Neural progenitor cell (in vitro differentiated cells): ENCODE measurements at regions not wholly inside any gene's neighbourhood (a gene's known extent, or its start where the extent isn't known, plus 50 kb on each side); places are given as distances from the start of the nearest gene placed in this dataset.

Experiments
- DNase-seq: peaks from one replicate; pipeline ENCODE4 v3.0.0-alpha.2; 2016; ENCODE audit warnings: low spot score
- H2AFZ ChIP-seq: fragments of 200-600 bp; sonication (generic); replicated peaks from 2 replicates; pipeline ENCODE4 v1.6.1; 2016; ENCODE audit warnings: antibody characterized with exemption
- H3F3A ChIP-seq: fragments of 200-600 bp; sonication (generic); 2 replicates; pipeline ENCODE4 v1.6.1; 2016; ENCODE audit warnings: antibody characterized with exemption, low read depth
- H3K27ac ChIP-seq: fragments of 200-600 bp; sonication (generic); 2 replicates; pipeline ENCODE4 v1.5.1; 2016; ENCODE audit warnings: mild to moderate bottlenecking
- H3K27me3 ChIP-seq: fragments of 200-600 bp; sonication (generic); 2 replicates; pipeline ENCODE4 v1.6.1; 2016; ENCODE audit warnings: mild to moderate bottlenecking, moderate library complexity
- H3K36me3 ChIP-seq: fragments of 200-600 bp; sonication (generic); 2 replicates; pipeline ENCODE4 v1.5.1; 2016
- H3K4me1 ChIP-seq: fragments of 200-600 bp; sonication (generic); 2 replicates; pipeline ENCODE4 v1.6.1; 2016; ENCODE audit warnings: mixed run types
- H3K4me2 ChIP-seq: fragments of 200-600 bp; sonication (generic); 2 replicates; pipeline ENCODE4 v1.6.1; 2016
- H3K4me3 ChIP-seq: fragments of 200-600 bp; sonication (generic); 2 replicates; pipeline ENCODE4 v1.5.1; 2016
- H3K79me2 ChIP-seq: fragments of 200-600 bp; sonication (generic); 2 replicates; pipeline ENCODE4 v1.6.1; 2016; ENCODE audit warnings: low read depth
- H3K9ac ChIP-seq: fragments of 200-600 bp; sonication (generic); 2 replicates; pipeline ENCODE4 v1.6.1; 2016
- H3K9me3 ChIP-seq: fragments of 200-600 bp; sonication (generic); 2 replicates; pipeline ENCODE4 v1.5.1; 2016; ENCODE audit warnings: low read depth
- H4K20me1 ChIP-seq: fragments of 200-600 bp; sonication (generic); 2 replicates; pipeline ENCODE4 v1.6.1; 2016; ENCODE audit warnings: low read depth
- H3K27ac Mint-ChIP-seq: 3 replicates; pipeline ENCODE4 v1.8.0; 2021; ENCODE audit warnings: mixed read lengths
- H3K27me3 Mint-ChIP-seq: 2 replicates; pipeline ENCODE4 v1.8.0; 2022; ENCODE audit warnings: low read depth, mild to moderate bottlenecking, inconsistent platforms, moderate library complexity, mixed read lengths; ENCODE audit not compliant: insufficient read depth
- H3K36me3 Mint-ChIP-seq: 3 replicates; pipeline ENCODE4 v1.8.0; 2021; ENCODE audit warnings: mixed read lengths
- H3K4me1 Mint-ChIP-seq: 3 replicates; pipeline ENCODE4 v1.8.0; 2021; ENCODE audit warnings: mixed read lengths
- H3K4me3 Mint-ChIP-seq: 3 replicates; pipeline ENCODE4 v1.8.0; 2021; ENCODE audit warnings: mild to moderate bottlenecking, moderate library complexity, mixed read lengths
- H3K9me3 Mint-ChIP-seq: 3 replicates; pipeline ENCODE4 v1.8.0; 2020; ENCODE audit warnings: mixed read lengths
- EZH2 ChIP-seq: fragments of 200-600 bp; sonication (generic); IDR thresholded peaks from 2 replicates; pipeline ENCODE4 v1.6.1; 2017; ENCODE audit warnings: antibody characterized with exemption, mild to moderate bottlenecking, moderate library complexity
- EZH2phosphoT487 ChIP-seq: fragments of 200-600 bp; sonication (generic); IDR thresholded peaks from 2 replicates; pipeline ENCODE4 v1.6.1; 2017; ENCODE audit warnings: antibody characterized with exemption
- TF ChIP-seq, protein P1 (sequence below): fragments of 200-600 bp; sonication (generic); IDR thresholded peaks from 2 replicates; pipeline ENCODE4 v1.5.1; 2017; ENCODE audit warnings: antibody characterized with exemption, mild to moderate bottlenecking

GRCh38 chr1:216881695-216882094, 158.5 kb upstream of the ESRRG start:
- no peak for TF ChIP-seq EZH2
- TF ChIP-seq EZH2phosphoT487: no peak
- TF ChIP-seq, protein P1, sequence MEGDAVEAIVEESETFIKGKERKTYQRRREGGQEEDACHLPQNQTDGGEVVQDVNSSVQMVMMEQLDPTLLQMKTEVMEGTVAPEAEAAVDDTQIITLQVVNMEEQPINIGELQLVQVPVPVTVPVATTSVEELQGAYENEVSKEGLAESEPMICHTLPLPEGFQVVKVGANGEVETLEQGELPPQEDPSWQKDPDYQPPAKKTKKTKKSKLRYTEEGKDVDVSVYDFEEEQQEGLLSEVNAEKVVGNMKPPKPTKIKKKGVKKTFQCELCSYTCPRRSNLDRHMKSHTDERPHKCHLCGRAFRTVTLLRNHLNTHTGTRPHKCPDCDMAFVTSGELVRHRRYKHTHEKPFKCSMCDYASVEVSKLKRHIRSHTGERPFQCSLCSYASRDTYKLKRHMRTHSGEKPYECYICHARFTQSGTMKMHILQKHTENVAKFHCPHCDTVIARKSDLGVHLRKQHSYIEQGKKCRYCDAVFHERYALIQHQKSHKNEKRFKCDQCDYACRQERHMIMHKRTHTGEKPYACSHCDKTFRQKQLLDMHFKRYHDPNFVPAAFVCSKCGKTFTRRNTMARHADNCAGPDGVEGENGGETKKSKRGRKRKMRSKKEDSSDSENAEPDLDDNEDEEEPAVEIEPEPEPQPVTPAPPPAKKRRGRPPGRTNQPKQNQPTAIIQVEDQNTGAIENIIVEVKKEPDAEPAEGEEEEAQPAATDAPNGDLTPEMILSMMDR: no peak
- no peaks in the 10 kb centered on the region for H3K4me1 ChIP-seq
- Mint-ChIP-seq H3K4me1 (peaks cover 3% of the 10 kb centered on the region), H3K27ac (no peak overlapping the region), H3K4me3 (no peak overlapping the region), H3K9me3 (no peaks in the 10 kb centered on the region), H3K36me3 (no peaks in the 10 kb centered on the region), H3K27me3 (no peaks in the 10 kb centered on the region)
- no peaks in the 10 kb centered on the region for H3K9me3 ChIP-seq
- no peak overlapping the region for H2AFZ ChIP-seq
- H3K27me3 ChIP-seq: no peaks in the 10 kb centered on the region
- H3K79me2 ChIP-seq: no peaks in the 10 kb centered on the region
- H3F3A ChIP-seq: no peaks in the 10 kb centered on the region
- no peaks in the 10 kb centered on the region for H4K20me1 ChIP-seq
- H3K9ac ChIP-seq: no peak overlapping the region
- H3K4me3 ChIP-seq: no peak overlapping the region
- H3K27ac ChIP-seq: no peak overlapping the region
- no peak for DNase-seq
- no peak overlapping the region for H3K4me2 ChIP-seq
- H3K36me3 ChIP-seq: no peaks in the 10 kb centered on the region

- TF ChIP-seq EZH2phosphoT487 (no peak), EZH2 (no peak)
- TF ChIP-seq, protein P1: no peak
- Mint-ChIP-seq H3K27me3 (peaks cover 2% of the 10 kb centered on the region), H3K36me3 (no peaks in the 10 kb centered on the region), H3K4me3 (no peak overlapping the region), H3K4me1 (no peaks in the 10 kb centered on the region), H3K27ac (no peak overlapping the region), H3K9me3 (no peaks in the 10 kb centered on the region)
- Histone ChIP-seq H4K20me1 (no peaks in the 10 kb centered on the region), H3K27me3 (no peaks in the 10 kb centered on the region), H3K4me2 (no peak overlapping the region), H3K9ac (no peak overlapping the region), H3F3A (no peaks in the 10 kb centered on the region), H3K4me1 (no peaks in the 10 kb centered on the region), H3K9me3 (no peaks in the 10 kb centered on the region), H2AFZ (no peak overlapping the region), H3K79me2 (no peaks in the 10 kb centered on the region), H3K36me3 (no peaks in the 10 kb centered on the region), H3K4me3 (no peak overlapping the region), H3K27ac (no peak overlapping the region)
- no peak for DNase-seq
These were observed 143.5 kb upstream of the ESRRG start for GRCh38 chr1:216866714-216867113.

- TF ChIP-seq EZH2phosphoT487 (no peak), EZH2 (no peak)
- TF ChIP-seq, protein P1: no peak
- Histone ChIP-seq H3K36me3 (no peaks in the 10 kb centered on the region), H2AFZ (no peak overlapping the region), H3K27ac (no peak overlapping the region), H4K20me1 (no peaks in the 10 kb centered on the region), H3K4me3 (no peak overlapping the region), H3K27me3 (no peaks in the 10 kb centered on the region), H3K9ac (no peak overlapping the region), H3K4me1 (peaks cover 14% of the 10 kb centered on the region), H3K4me2 (no peak overlapping the region), H3K79me2 (no peaks in the 10 kb centered on the region), H3F3A (peaks cover 8% of the 10 kb centered on the region), H3K9me3 (no peaks in the 10 kb centered on the region)
- DNase-seq: no peak
- H3K4me1 Mint-ChIP-seq: peaks cover 10% of the 10 kb centered on the region
- no peaks in the 10 kb centered on the region for H3K9me3 Mint-ChIP-seq
- H3K36me3 Mint-ChIP-seq: no peaks in the 10 kb centered on the region
- H3K4me3 Mint-ChIP-seq: no peak overlapping the region
- no peak overlapping the region for H3K27ac Mint-ChIP-seq
- no peaks in the 10 kb centered on the region for H3K27me3 Mint-ChIP-seq
These were observed 132.6 kb upstream of the ESRRG start for GRCh38 chr1:216855810-216856209.
